ENCODE measurements at regions not wholly inside any gene's neighbourhood (a gene's known extent, or its start where the extent isn't known, plus 50 kb on each side); places are given as distances from the start of the nearest gene placed in this dataset.

DNA sequence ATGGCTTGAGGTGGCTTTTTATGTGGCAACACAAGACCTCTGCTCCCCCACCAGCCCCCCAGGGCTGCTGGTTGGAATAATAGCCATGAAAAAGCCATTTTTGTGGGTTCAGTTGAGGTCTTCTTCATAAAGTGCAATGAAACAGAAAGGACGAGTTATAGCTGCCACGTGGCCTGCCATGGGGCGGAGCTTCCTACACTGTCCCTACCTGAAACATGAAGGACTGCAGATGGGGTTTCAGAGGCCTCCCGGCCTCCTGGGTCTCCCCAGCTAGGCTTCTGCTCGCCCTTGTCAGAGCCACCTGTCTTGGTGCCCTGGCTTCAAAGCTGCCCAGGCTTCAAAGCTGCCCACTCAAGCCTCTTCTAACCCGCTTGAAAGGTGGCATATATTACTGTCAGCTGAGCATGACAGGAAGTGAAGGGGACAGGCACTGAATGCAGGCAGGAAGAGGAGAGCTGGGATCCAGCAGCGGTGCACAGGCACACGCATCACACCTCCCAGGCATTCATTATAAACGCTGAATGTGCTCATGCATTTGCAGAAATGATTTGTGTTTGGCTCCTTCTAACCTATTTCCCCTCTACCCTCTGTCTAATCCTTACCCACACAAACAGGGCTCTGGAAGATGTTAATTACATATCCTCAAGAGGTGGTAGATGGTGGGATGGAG lies 245.9 kb upstream of the PODXL start:
- TF ChIP-seq, protein P1, sequence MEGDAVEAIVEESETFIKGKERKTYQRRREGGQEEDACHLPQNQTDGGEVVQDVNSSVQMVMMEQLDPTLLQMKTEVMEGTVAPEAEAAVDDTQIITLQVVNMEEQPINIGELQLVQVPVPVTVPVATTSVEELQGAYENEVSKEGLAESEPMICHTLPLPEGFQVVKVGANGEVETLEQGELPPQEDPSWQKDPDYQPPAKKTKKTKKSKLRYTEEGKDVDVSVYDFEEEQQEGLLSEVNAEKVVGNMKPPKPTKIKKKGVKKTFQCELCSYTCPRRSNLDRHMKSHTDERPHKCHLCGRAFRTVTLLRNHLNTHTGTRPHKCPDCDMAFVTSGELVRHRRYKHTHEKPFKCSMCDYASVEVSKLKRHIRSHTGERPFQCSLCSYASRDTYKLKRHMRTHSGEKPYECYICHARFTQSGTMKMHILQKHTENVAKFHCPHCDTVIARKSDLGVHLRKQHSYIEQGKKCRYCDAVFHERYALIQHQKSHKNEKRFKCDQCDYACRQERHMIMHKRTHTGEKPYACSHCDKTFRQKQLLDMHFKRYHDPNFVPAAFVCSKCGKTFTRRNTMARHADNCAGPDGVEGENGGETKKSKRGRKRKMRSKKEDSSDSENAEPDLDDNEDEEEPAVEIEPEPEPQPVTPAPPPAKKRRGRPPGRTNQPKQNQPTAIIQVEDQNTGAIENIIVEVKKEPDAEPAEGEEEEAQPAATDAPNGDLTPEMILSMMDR (conservative IDR thresholded peaks at IDR 0.05) = no peak
- no peak overlapping the region for H3K27ac ChIP-seq

DNA sequence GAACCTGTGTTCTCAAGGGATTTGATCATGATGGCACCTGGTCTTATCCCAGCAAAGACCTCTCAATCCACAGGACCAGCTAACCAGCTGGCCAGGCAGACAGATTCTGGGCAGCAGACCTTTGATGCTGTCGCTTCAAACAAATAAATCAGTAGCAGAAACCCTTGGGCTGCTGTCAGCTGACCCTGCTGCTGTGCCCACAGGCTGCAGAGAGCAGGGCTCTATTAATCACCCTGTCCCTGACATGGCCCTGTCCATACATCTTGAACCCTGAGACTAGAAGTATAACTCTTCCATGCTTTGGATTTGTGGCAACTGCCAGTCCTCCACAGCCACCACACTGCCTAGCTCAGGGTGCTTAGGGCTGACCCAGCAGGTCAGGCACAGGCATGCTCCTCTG lies 244.1 kb upstream of the PODXL start:
- H3K27ac ChIP-seq = no peak overlapping the region
- TF ChIP-seq, protein P1 (conservative IDR thresholded peaks at IDR 0.05) = no peak

DNA sequence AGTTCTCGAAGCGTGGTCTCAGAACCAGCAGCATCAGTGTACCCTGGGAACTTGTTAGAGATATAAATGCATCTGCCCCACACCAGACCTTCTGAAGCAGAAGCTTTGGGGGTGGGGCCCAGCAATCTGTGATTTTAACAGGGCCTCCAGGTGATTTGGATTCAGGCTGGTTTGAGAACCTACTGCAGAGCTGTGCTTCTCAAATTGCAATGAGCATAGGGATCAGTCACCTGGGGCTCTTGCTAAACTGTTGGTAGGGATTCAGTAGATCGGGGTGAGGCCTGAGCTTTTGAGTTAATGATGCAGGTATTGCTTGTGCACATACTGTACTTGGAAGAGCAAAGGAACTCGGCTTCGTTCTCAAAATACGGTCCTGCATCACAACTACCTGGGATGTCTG lies 243.6 kb upstream of the PODXL start:
- TF ChIP-seq, protein P1 (conservative IDR thresholded peaks at IDR 0.05) = no peak
- no peak overlapping the region for H3K27ac ChIP-seq

DNA sequence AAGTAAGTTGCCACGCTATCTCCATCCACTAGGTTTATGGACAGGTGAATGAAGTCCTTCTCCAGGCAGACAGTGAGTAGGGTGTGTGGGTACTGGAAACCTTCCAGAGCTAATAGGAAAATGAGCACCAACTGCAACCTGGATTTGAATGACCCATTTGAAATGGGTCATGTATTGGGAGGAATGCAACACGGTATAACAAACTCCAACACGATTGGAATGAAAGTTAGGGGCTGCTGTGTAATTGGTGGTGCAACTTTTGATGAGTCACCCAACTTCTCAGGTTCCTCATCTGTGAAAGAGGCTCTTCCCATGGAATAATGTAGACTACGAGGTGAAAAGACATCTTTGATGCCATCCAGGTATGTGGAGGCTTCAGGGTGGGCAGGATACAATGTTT lies 241.4 kb upstream of the PODXL start:
- TF ChIP-seq, protein P1 (conservative IDR thresholded peaks at IDR 0.05) = no peak
- H3K27ac ChIP-seq = no peak overlapping the region

DNA sequence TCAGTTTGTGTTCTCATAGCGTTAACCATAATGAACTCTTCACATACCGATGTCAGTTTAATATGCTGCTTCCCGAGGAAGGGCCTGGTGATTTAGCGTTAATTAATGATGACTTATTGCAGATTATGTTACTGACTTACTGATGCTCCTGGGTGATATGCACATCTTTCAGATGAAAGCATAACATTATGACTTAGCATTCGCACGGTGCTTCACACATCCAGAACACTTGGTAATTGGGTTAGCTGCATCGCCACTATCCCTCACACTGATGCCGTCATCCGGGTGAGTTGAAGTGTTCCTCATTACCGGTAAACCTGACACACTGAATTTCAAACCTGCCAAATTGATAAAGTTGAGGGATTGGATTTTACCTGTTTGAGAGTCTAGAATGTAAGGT lies 239.0 kb upstream of the PODXL start:
- TF ChIP-seq, protein P1 (conservative IDR thresholded peaks at IDR 0.05) = no peak

DNA sequence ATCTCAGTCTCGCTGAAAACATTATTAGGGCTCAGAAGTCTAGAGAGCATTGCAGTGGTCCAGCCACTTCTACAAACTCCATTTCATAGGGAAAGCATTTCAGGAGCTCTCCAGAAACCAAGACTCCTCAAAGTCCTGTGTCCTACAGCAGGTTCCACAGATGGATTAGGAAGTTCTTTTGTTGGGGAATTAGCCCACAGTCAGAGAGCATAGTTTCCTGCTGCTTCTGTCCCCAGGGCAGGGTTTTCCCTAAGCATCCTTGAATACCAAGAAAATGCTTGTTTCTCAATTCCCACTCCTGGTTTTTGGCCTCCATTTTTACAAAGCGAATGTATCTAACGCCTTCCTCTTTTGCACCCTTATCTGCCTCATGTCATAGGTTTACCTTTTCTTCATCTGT lies 235.9 kb upstream of the PODXL start:
- H3K27ac ChIP-seq = no peak overlapping the region
- TF ChIP-seq, protein P1 (conservative IDR thresholded peaks at IDR 0.05) = no peak

More for the DNA sequence above, 239.0 kb upstream of the PODXL start:
- H3K27ac ChIP-seq = no peak overlapping the region

DNA sequence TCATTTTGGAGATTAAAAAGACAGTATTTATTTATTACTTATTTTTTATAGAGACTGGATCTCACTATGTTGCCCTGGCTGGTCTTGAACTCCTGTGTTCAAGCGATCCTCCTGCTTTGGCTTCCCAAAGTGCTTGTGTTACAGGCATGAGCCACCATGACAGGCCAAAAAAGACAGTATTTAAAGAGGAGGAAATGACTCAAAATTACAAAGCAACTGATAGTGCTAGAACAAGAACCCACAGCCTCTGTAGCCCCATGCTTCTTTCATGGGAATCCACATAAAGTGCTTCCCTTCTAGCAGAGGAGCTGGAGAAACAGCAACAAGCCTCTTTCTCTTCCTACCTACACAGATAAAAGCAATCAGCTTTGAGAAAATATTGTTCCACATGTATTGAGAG lies 230.7 kb upstream of the PODXL start:
- TF ChIP-seq, protein P1 (conservative IDR thresholded peaks at IDR 0.05) = no peak
- no peak overlapping the region for H3K27ac ChIP-seq
